ENCODE measurements at regions not wholly inside any gene's neighbourhood (a gene's known extent, or its start where the extent isn't known, plus 50 kb on each side); places are given as distances from the start of the nearest gene placed in this dataset.

DNA sequence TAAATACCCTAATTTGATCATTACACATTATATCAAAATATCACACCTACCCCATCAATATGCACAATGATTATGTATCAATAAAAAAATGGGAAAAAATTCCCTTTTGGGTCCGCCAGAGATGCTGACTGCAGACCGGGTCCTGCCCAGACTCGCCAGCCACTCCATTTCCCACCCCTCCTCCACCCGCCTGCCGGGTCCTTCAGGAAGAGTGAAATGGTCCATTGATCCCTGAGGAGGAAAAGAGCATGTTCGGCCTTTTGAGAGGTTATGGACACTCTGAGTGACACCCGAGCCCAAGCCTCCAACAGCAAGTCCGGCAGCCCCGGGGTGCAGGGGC is 123.9 kb upstream of the ZFHX3 start:
- CTCF ChIA-PET (ENCODE audit: partially characterized antibody) = interaction anchor here (0.9 to 1.3 kb wide), 7 partner anchors 9 to 177 kb away, joined by 3 to 4 read pairs (median 3); no protein-coding TSS in a partner anchor
- H2BK15ac ChIP-seq (ENCODE audit: low read length) = no peak overlapping the region; the same call in 1 of the 2 replicates
- no peak overlapping the region for H4K5ac ChIP-seq (ENCODE audit: insufficient read length, low read depth, low read length)
- no peak overlapping the region for H3K23ac ChIP-seq (ENCODE audit: insufficient read length)
- no peak overlapping the region for H2BK12ac ChIP-seq (ENCODE audit: low read depth, low read length)
- H3K4ac ChIP-seq (replicated peaks; ENCODE audit: insufficient read length, low read depth, low read length) = no peak overlapping the region
- no peak overlapping the region for H3K56ac ChIP-seq (replicated peaks; ENCODE audit: insufficient read length, low read depth, low read length)
- no peaks in the 10 kb centered on the region for H3K79me2 ChIP-seq (ENCODE audit: control insufficient read depth in 1 of 2, insufficient read depth in 2 of 2, low read length in 2 of 2)
- peak overlapping the region; percentile 69; the same call in 1 of the 2 replicates for H2BK5ac ChIP-seq (ENCODE audit: low read depth, low read length)
- H3K36me3 ChIP-seq (ENCODE audit: control insufficient read depth in 2 of 4, insufficient read depth in 4 of 4, low read length in 3 of 4) = no peaks in the 10 kb centered on the region
- peak overlapping the region; percentile 57; the same call in 1 of the 2 replicates for H2BK20ac ChIP-seq (ENCODE audit: low read length)
- WGBS, 2 experiments (ENCODE audit: extremely low coverage in 1 of 2, insufficient coverage in 1 of 2, insufficient read length in 1 of 2, insufficient replicate concordance in 2 of 2, low coverage in 1 of 2, low lambda C conversion rate in 2 of 2, missing lambda C conversion rate in 1 of 2) = 92% methylated on average over 9 of the region's 9 CpGs; no CpG with 5 or more reads in 1 of the 2 experiments
- no peak overlapping the region for H3K9ac ChIP-seq (replicated peaks in 1 of 4; ENCODE audit: extremely low read depth in 1 of 4, low read depth in 3 of 4, low read length in 3 of 4)
- no peak overlapping the region for H3K4me3 ChIP-seq (ENCODE audit: extremely low read depth in 1 of 4, insufficient read depth in 2 of 4, low read depth in 3 of 4, low read length in 4 of 4)
- no peak overlapping the region for H4K8ac ChIP-seq (ENCODE audit: extremely low read depth, insufficient read depth, low read length)
- TF ChIP-seq BACH1 (IDR thresholded peaks at IDR 0.05; ENCODE audit: low read length) (no peak), ZNF274 (IDR thresholded peaks at IDR 0.05; ENCODE audit: borderline replicate concordance, extremely low read depth, low read length) (no peak), CBX5 (IDR thresholded peaks at IDR 0.05; ENCODE audit: low read depth, low read length) (no peak), TBP (IDR thresholded peaks at IDR 0.05; ENCODE audit: low read depth, low read length) (no peak)
- TF ChIP-seq, protein P1, sequence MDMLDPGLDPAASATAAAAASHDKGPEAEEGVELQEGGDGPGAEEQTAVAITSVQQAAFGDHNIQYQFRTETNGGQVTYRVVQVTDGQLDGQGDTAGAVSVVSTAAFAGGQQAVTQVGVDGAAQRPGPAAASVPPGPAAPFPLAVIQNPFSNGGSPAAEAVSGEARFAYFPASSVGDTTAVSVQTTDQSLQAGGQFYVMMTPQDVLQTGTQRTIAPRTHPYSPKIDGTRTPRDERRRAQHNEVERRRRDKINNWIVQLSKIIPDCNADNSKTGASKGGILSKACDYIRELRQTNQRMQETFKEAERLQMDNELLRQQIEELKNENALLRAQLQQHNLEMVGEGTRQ (IDR thresholded peaks at IDR 0.05; ENCODE audit: low read length) = no peak
- TF ChIP-seq, protein P2, sequence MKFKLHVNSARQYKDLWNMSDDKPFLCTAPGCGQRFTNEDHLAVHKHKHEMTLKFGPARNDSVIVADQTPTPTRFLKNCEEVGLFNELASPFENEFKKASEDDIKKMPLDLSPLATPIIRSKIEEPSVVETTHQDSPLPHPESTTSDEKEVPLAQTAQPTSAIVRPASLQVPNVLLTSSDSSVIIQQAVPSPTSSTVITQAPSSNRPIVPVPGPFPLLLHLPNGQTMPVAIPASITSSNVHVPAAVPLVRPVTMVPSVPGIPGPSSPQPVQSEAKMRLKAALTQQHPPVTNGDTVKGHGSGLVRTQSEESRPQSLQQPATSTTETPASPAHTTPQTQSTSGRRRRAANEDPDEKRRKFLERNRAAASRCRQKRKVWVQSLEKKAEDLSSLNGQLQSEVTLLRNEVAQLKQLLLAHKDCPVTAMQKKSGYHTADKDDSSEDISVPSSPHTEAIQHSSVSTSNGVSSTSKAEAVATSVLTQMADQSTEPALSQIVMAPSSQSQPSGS (IDR thresholded peaks at IDR 0.05; ENCODE audit: low read length) = no peak
- TF ChIP-seq, protein P3, sequence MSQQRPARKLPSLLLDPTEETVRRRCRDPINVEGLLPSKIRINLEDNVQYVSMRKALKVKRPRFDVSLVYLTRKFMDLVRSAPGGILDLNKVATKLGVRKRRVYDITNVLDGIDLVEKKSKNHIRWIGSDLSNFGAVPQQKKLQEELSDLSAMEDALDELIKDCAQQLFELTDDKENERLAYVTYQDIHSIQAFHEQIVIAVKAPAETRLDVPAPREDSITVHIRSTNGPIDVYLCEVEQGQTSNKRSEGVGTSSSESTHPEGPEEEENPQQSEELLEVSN (IDR thresholded peaks at IDR 0.05) = no peak
- H3K9me3 ChIP-seq (ENCODE audit: insufficient read depth in 2 of 2, low read depth in 1 of 2, low read length in 1 of 2) = no peaks in the 10 kb centered on the region
- H2BK120ac ChIP-seq (replicated peaks; ENCODE audit: low read depth, low read length) = no peak overlapping the region
- DNase-seq (ENCODE audit: low read depth in 1 of 2, low spot score in 2 of 2) = no peak
- no peaks in the 10 kb centered on the region for H3K23me2 ChIP-seq (ENCODE audit: low read depth, low read length)
- 0 out of 4 replicates have a peak overlapping the region, but pooled peaks of 1 of the 2 experiments have one; percentile 28 for H3K4me2 ChIP-seq (ENCODE audit: insufficient read depth in 1 of 2, low read depth in 2 of 2, low read length in 2 of 2)
- no peak overlapping the region for H2AFZ ChIP-seq (ENCODE audit: low read length)
- no peak overlapping the region for H4K91ac ChIP-seq (replicated peaks; ENCODE audit: insufficient read length, low read length)
- H3K79me1 ChIP-seq (ENCODE audit: low read depth, low read length) = no peaks in the 10 kb centered on the region
- H4K20me1 ChIP-seq (replicated peaks in 1 of 2; ENCODE audit: control insufficient read depth in 1 of 2, insufficient read depth in 2 of 2, low read length in 2 of 2) = no peaks in the 10 kb centered on the region
- POLR2A ChIA-PET (ENCODE audit: partially characterized antibody) = no interaction called here
- peak overlapping the region; percentile 80; the same call in 1 of the 2 replicates for H3K18ac ChIP-seq (ENCODE audit: extremely low read depth, low read length)
- H2AK5ac ChIP-seq (ENCODE audit: low read depth, low read length) = no peak overlapping the region
- H3K27ac ChIP-seq (ENCODE audit: low read depth, low read length) = no peak overlapping the region
- no peak overlapping the region for H3K14ac ChIP-seq (ENCODE audit: insufficient read length)
- H3K27me3 ChIP-seq (replicated peaks in 1 of 4; ENCODE audit: control insufficient read depth in 3 of 4, extremely low read depth in 1 of 4, insufficient read depth in 3 of 4, low read length in 3 of 4) = no peaks in the 10 kb centered on the region
- no peak for FAIRE-seq
- H3K4me1 ChIP-seq (replicated peaks in 1 of 4; ENCODE audit: control insufficient read depth in 3 of 4, insufficient read depth in 4 of 4, low read length in 3 of 4) = peaks cover 10 to 16% (median 13%) of the 10 kb centered on the region in 4 experiments

Measured in H1 (cell line).